ENCODE measurements at regions not wholly inside any gene's neighbourhood (a gene's known extent, or its start where the extent isn't known, plus 50 kb on each side); places are given as distances from the start of the nearest gene placed in this dataset.

DNA sequence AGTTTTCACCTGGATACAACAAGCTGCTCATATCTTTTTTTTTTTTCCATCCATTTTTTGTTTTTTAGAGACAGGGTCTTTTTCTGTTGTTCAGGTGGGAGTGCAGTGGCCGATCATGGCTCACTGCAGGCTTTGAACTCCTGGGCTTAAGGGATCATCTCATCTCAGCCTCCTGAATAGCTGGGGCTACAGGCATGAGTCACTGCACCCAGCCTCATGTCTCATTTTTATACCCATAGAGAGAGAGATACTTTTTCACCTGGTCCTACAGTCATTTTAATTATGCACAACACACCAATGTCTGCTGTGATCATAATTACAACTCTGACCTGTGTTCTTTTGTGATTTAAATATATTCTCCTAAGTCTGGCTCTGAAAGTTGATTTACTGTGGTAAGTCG is 84.4 kb downstream of the KIF4B start:
- Mint-ChIP-seq H3K4me1 (ENCODE audit: low read depth) (no peaks in the 10 kb centered on the region), H3K9me3 (no peaks in the 10 kb centered on the region), H3K27ac (no peak overlapping the region), H3K4me3 (no peak overlapping the region), H3K36me3 (ENCODE audit: low read depth) (no peaks in the 10 kb centered on the region), H3K27me3 (peaks cover 20% of the 10 kb centered on the region)
- DNase-seq = no peak

DNA sequence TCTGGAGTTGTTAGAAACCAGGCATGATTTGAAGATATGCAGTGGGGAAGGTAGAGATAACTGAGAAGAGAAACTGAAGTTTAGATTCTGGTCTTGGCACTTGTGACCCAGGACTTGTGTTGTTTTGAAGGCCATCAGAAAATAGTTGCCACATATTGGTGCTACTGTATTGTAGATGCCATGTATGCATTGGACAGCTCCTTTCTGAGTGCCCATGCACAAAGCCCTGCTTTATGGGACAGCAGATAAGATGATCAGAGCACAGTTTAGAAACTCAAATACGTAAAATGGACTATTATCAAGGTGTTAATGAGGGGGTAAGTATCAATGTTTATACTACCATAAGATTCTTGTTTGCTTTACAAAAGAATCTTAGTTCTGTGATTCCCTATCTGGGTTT is 84.9 kb downstream of the KIF4B start:
- peaks cover 20% of the 10 kb centered on the region for H3K27me3 Mint-ChIP-seq
- H3K4me1 Mint-ChIP-seq (ENCODE audit: low read depth) = no peaks in the 10 kb centered on the region
- no peaks in the 10 kb centered on the region for H3K9me3 Mint-ChIP-seq
- no peak overlapping the region for H3K27ac Mint-ChIP-seq
- no peaks in the 10 kb centered on the region for H3K36me3 Mint-ChIP-seq (ENCODE audit: low read depth)
- no peak for DNase-seq
- no peak overlapping the region for H3K4me3 Mint-ChIP-seq

DNA sequence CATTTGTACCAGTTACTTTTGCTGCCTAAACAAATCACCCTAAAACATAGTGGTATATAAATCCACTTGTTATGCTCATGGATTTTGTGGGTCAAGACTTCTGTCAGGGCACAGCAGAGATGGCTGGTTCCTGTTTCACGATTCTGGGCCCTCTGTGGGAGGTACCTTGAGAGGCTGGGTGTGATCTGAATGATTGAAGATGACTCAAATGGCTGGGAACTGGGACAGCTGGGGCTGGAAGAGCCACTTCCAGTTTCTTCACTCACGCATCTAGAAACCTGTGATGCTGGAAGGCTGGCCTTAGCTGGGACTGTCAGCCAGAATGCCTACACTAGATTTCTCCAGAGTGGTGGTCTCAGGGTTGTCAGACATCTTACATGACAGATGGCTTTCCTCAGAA is 88.1 kb downstream of the KIF4B start:
- Mint-ChIP-seq H3K27me3 (peaks cover 20% of the 10 kb centered on the region), H3K9me3 (no peaks in the 10 kb centered on the region), H3K36me3 (ENCODE audit: low read depth) (no peaks in the 10 kb centered on the region), H3K4me1 (ENCODE audit: low read depth) (no peaks in the 10 kb centered on the region), H3K27ac (no peak overlapping the region), H3K4me3 (no peak overlapping the region)
- no peak for DNase-seq

DNA sequence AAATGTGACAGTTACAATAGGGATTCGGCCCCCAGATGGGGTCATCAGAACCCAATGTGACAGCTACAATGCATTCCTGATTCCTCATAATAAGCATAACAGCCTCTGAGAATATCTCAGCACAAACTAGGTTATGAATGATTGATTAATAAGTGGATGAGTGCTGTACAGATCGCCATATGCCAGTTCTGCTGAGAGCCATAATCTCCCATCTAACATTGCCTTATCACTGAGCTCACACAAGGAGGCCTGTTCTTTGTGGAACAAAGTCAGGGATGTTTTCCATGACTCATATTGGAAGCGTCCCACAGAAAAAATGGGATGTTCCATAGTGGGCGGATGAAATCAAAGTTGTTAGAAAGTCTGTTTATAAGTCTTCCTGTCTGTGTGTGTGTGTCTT is 89.6 kb downstream of the KIF4B start:
- Mint-ChIP-seq H3K27me3 (peaks cover 21% of the 10 kb centered on the region), H3K36me3 (ENCODE audit: low read depth) (no peaks in the 10 kb centered on the region), H3K9me3 (no peaks in the 10 kb centered on the region), H3K27ac (no peak overlapping the region), H3K4me1 (ENCODE audit: low read depth) (no peaks in the 10 kb centered on the region), H3K4me3 (no peak overlapping the region)
- no peak for DNase-seq

DNA sequence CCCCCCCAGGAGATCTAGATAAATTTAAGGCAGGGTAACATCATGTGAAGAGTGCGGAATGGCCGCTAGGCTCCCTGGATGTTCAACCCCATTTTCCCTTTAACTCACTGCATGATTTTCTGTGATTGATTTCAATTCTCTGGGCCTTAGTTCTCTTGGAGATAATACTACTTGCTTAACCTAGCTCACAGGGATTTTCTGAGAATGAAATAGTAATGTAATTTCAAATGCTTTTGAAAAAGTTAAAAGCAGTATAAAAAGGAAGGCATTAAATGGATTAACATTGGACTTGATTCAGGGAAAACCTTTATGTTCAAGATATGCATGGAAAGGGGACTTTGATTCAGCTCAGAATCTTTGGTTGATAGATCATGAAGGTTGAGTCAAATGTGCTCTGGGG is 90.9 kb downstream of the KIF4B start:
- Mint-ChIP-seq H3K27ac (no peak overlapping the region), H3K4me1 (ENCODE audit: low read depth) (no peaks in the 10 kb centered on the region), H3K36me3 (ENCODE audit: low read depth) (no peaks in the 10 kb centered on the region), H3K27me3 (peaks cover 18% of the 10 kb centered on the region), H3K9me3 (no peaks in the 10 kb centered on the region), H3K4me3 (no peak overlapping the region)
- no peak for DNase-seq

DNA sequence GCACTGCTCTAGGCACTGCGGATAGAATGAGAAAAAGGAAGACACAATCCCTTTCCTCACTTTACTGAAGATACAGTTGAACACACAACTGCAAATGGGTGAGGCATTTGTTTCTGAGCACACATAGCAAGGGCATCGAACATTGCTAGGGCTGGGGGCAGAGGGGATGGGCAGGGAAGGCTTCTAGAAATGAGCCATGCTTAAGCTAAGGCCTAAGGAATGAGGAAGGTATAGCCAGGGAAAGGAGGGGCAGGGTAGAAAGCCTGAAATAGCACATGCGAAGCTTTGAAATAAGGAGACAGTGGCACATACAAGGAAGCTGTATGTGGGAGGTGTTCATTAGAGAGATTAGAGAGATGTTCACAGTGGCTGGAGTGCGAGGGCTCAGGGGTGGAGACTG is 92.7 kb downstream of the KIF4B start:
- no peak overlapping the region for H3K4me3 Mint-ChIP-seq
- H3K36me3 Mint-ChIP-seq (ENCODE audit: low read depth) = no peaks in the 10 kb centered on the region
- no peak for DNase-seq
- no peak overlapping the region for H3K27ac Mint-ChIP-seq
- no peaks in the 10 kb centered on the region for H3K9me3 Mint-ChIP-seq
- H3K27me3 Mint-ChIP-seq = peaks cover 18% of the 10 kb centered on the region
- H3K4me1 Mint-ChIP-seq (ENCODE audit: low read depth) = no peaks in the 10 kb centered on the region

DNA sequence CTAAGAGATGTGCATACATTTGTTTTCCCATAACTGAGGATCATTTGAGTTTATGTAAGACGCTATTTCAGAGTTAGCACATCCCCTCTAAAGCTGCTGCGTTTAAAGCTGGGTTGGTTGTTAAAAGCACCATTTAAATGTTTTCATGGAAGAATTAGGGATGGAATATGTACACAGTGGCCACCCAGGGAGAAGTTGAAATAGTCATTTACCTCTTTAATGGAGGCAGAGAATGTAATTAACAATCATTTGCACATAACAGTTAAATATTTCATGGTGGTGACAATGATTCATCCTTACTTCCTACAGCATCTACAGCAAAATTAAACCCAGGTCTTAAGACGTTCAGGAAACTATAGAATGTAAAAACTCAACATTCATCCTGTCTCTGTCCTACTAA is 100.3 kb downstream of the KIF4B start:
- DNase-seq = no peak
- Mint-ChIP-seq H3K36me3 (ENCODE audit: low read depth) (no peaks in the 10 kb centered on the region), H3K4me1 (ENCODE audit: low read depth) (no peaks in the 10 kb centered on the region), H3K27ac (no peak overlapping the region), H3K27me3 (no peaks in the 10 kb centered on the region), H3K4me3 (no peak overlapping the region), H3K9me3 (peaks cover 4% of the 10 kb centered on the region)

DNA sequence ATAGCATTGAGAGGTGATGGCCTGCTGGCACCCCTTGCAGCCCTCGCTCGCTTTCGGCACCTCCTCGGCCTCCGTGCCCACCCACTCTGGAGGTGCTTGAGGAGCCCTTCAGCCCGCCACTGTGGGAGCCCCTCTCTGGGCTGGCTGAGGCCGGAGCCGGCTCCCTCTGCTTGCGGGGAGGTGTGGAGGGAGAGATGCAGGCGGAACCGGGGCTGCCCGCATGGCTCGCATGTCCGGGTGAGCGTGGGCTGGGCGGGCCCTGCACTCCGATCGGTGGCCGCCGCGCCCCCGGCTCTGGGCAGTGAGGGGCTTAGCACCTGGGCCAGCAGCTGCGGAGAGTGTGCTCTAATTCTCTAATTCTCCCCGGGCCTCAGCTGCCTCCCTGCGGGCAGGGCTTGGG is 101.1 kb downstream of the KIF4B start:
- H3K4me3 Mint-ChIP-seq = no peak overlapping the region
- no peak for DNase-seq
- H3K36me3 Mint-ChIP-seq (ENCODE audit: low read depth) = no peaks in the 10 kb centered on the region
- no peak overlapping the region for H3K27ac Mint-ChIP-seq
- H3K9me3 Mint-ChIP-seq = peaks cover 4% of the 10 kb centered on the region
- H3K27me3 Mint-ChIP-seq = no peaks in the 10 kb centered on the region
- no peaks in the 10 kb centered on the region for H3K4me1 Mint-ChIP-seq (ENCODE audit: low read depth)

DNA sequence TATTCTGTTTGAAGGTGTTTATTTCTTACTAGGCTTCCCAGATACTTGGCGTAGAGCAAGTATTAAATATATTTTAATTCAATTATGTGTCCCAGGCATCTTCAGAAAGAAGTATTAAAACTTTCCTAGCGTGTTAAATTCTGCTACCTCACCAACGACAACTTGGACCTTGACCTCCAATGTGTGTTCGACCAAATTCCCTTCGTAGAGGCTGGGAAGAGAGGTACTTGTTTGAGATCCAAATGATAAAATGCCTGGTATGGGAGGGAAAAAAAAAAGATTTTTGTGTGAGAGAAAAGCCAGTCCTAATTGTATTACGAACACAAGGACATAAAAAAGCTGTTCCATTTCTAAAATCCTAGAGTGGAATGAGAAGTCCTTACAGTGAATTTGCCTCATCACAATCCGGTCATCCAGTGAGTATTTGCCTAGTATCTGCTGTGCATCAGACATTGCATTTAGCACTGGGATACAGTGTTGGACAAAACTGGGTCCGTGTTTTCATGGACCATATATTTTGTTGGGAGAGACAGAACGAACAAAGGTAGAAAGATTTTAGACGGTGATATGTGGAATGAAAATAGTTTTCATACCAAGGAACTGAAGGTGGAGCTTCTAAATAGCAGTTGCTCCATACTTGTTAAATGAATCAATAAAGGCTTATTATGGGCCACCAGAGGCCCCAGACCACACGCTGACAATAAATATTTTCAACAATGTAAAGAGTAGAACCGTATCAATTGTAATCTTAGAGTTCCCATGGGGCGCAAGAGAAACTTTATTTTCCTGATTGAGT is 103.1 kb downstream of the KIF4B start:
- H3K27ac Mint-ChIP-seq = no peak overlapping the region
- no peak for DNase-seq
- H3K9me3 Mint-ChIP-seq = peaks cover 4% of the 10 kb centered on the region
- H3K4me1 Mint-ChIP-seq (ENCODE audit: low read depth) = no peaks in the 10 kb centered on the region
- no peaks in the 10 kb centered on the region for H3K36me3 Mint-ChIP-seq (ENCODE audit: low read depth)
- H3K4me3 Mint-ChIP-seq = no peak overlapping the region
- H3K27me3 Mint-ChIP-seq = no peaks in the 10 kb centered on the region

DNA sequence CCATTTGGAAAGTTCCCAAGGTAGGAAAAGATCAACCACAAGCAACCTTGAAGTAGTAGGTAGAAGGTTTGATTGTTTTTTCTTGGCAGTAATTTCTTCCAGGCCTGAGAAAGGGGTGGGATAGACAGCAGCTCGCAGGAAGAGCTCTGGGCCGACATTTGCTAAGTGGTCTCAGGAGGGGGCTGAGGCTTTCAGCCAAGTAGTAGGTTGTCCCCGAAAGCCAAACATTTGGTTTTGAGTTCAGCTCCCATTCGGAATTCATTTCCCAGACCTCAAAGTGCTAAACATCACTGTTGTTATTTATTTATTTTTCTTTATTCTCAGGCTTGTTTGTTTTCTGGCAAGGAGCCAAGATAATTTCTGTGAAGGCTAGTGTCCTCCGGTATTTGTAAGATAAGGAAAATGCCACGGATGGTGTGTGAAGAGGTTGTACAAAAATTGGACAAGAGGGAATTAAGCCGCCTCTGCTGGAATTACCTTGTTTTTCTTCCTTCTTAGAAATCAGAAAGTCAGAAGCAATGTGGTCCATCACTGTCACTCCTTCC is 112.1 kb downstream of the KIF4B start:
- peaks cover 26% of the 10 kb centered on the region for H3K27me3 Mint-ChIP-seq
- H3K4me3 Mint-ChIP-seq = no peak overlapping the region
- DNase-seq = no peak
- H3K9me3 Mint-ChIP-seq = no peaks in the 10 kb centered on the region
- H3K36me3 Mint-ChIP-seq (ENCODE audit: low read depth) = no peaks in the 10 kb centered on the region
- no peak overlapping the region for H3K27ac Mint-ChIP-seq
- H3K4me1 Mint-ChIP-seq (ENCODE audit: low read depth) = no peaks in the 10 kb centered on the region

DNA sequence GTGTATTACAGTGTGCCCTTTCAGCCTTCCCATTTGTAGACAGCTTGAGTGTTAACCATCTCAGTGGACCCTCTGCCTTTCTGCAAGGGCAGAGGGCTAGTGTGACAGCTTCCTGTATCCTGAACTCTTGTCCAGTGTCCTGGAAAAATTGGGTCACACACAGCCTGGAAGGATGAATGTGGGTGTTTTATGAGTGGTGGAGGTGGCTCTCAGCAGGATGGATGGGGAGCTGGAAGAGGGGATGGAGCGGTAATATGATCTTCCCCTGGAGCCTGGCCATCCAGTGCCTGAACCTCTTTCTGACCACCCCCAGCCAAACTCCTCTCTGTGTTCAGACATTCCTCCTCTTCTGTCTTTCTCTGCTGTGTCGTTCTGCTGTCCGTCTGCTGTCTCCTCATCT is 113.0 kb downstream of the KIF4B start:
- Mint-ChIP-seq H3K27ac (no peak overlapping the region), H3K27me3 (peaks cover 26% of the 10 kb centered on the region), H3K4me3 (no peak overlapping the region), H3K9me3 (no peaks in the 10 kb centered on the region), H3K36me3 (ENCODE audit: low read depth) (no peaks in the 10 kb centered on the region), H3K4me1 (ENCODE audit: low read depth) (no peaks in the 10 kb centered on the region)
- no peak for DNase-seq

DNA sequence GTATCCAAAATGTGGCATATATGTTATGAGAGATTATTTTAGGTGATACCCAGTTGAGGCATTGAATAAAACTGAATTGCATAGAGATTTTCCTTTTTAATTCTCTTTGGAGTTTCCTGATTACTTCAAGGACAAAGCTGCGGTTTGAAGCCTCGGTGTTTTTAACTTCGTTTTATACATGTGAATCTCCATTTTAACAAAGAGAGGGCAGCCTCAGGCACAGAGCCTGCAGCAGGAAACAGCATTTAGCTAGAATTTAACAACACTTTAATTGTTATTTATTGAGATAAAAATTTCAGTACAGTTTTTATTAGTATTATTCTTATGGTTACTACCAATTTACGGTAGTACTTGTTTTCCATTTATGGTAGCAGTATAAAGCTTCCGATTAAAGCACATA is 114.0 kb downstream of the KIF4B start:
- H3K4me1 Mint-ChIP-seq (ENCODE audit: low read depth) = no peaks in the 10 kb centered on the region
- H3K27me3 Mint-ChIP-seq = peaks cover 26% of the 10 kb centered on the region
- H3K9me3 Mint-ChIP-seq = no peaks in the 10 kb centered on the region
- H3K27ac Mint-ChIP-seq = no peak overlapping the region
- no peaks in the 10 kb centered on the region for H3K36me3 Mint-ChIP-seq (ENCODE audit: low read depth)
- DNase-seq = no peak
- H3K4me3 Mint-ChIP-seq = no peak overlapping the region

DNA sequence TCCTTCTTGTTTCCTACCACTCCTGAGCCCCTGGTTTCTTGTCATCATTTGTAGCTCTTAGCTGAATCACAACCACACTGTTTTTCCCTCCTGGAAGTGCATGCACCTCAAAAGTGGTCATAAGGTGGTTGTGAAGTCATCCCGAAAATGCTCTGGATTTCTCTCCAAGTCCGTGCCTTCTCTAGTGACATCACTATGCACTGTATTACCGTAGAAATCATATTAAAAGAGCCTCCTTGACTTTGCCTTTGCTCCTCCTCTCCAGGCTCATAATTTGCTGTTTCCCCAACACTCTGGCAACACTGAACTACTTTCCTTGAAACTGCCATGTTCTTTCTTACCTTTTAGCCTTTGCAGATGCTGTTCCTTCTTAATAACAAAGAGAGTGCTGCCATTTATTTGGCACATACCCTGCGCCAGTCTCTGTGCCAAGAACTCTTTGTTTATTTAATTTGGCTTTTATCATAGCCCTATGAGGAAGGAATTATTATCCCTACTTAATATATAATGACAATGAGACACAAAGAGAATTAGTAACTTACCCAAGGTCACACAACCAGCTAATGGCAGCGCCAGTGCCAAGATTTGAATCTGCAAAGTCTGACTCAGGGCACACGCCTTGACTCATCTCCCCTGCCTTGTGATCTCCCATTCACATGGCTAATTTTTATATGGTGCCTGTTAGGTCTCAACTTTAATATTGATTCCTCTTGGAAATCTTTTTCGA is 115.4 kb downstream of the KIF4B start:
- H3K36me3 Mint-ChIP-seq (ENCODE audit: low read depth) = no peaks in the 10 kb centered on the region
- H3K27ac Mint-ChIP-seq = no peak overlapping the region
- H3K4me3 Mint-ChIP-seq = no peak overlapping the region
- H3K9me3 Mint-ChIP-seq = no peaks in the 10 kb centered on the region
- H3K4me1 Mint-ChIP-seq (ENCODE audit: low read depth) = no peaks in the 10 kb centered on the region
- no peak for DNase-seq
- H3K27me3 Mint-ChIP-seq = peaks cover 26% of the 10 kb centered on the region

DNA sequence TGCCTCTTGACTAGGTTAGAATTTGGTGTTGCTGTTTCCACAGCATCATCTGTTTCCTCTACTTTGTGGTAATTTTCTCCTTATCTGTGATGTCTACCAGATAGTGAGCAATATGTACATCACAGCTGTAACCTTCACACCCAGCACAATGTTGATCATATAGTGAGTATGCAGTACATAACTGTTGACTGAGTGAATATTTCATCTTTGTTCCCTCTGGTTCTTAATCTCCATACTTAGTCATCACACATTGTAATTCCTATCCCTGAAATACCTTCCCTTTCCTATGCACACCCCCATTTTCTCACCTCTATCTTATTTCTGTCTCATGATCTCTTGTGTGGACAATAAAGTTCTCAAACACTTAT is 115.9 kb downstream of the KIF4B start:
- peaks cover 28% of the 10 kb centered on the region for H3K27me3 Mint-ChIP-seq

DNA sequence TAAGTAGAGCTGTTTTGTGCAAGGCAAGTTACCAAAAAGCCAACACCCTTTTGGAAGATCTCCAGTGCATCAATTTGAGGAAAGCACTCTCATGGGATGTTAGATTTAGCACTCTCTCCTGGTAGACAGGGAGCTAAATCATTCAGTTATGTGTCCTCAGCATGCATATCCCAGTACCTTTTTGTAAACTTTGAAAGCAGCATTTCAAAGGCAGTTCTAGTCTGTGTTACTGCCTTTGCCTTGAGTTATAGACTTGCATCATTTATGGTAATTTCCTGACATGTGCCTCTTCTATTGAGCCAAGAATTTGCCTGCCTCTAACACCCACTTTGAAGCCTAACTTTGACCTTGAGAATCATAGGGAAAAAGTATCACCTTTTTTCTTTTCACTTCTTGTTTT is 120.6 kb downstream of the KIF4B start:
- H3K9me3 Mint-ChIP-seq = no peaks in the 10 kb centered on the region
- no peaks in the 10 kb centered on the region for H3K36me3 Mint-ChIP-seq (ENCODE audit: low read depth)
- H3K27ac Mint-ChIP-seq = no peak overlapping the region
- peaks cover 29% of the 10 kb centered on the region for H3K27me3 Mint-ChIP-seq
- no peak for DNase-seq
- no peak overlapping the region for H3K4me3 Mint-ChIP-seq
- no peaks in the 10 kb centered on the region for H3K4me1 Mint-ChIP-seq (ENCODE audit: low read depth)

More for the DNA sequence above, 115.9 kb downstream of the KIF4B start:
- H3K36me3 Mint-ChIP-seq (ENCODE audit: low read depth) = no peaks in the 10 kb centered on the region
- H3K9me3 Mint-ChIP-seq = no peaks in the 10 kb centered on the region
- no peaks in the 10 kb centered on the region for H3K4me1 Mint-ChIP-seq (ENCODE audit: low read depth)
- no peak overlapping the region for H3K4me3 Mint-ChIP-seq
- no peak overlapping the region for H3K27ac Mint-ChIP-seq
- DNase-seq = no peak
